NCI-H2227 (cell line): ENCODE measurements at regions not wholly inside any gene's neighbourhood (a gene's known extent, or its start where the extent isn't known, plus 50 kb on each side); places are given as distances from the start of the nearest gene placed in this dataset.
A peak's percentile ranks its signal among the peaks of the same experiment; 100 is the strongest.
"Not testable (repeated sequence)": the region's sequence is repeated elsewhere in the genome, so short reads cannot be mapped to it uniquely, and the experiment has no call there.

Experiments used
- DNase-seq: peaks from one replicate; lab custom pipeline; 2025; ENCODE audit not compliant: unreplicated experiment; lab: John Stamatoyannopoulos, UW

DNA sequence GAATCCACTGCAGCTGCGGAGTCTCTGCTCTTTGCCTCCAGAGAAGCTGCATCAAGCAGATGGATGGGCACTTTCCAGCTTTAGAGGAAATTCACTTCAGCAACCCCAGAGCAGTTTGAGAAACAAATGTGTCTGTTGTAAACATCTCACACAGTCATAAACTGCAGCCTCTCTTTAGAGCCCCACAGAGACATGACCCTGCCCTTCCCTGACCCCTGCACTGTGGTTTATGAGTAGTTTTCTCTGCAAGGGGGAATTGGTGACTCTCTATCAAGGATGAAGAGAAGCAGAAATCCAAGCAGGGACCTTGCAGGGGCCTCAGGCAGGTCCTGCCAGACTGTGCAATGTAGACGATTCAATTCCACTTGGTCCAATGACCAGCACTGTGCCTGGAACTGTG lies 160.2 kb downstream of the SH2D4B start:
- no peak for DNase-seq

DNA sequence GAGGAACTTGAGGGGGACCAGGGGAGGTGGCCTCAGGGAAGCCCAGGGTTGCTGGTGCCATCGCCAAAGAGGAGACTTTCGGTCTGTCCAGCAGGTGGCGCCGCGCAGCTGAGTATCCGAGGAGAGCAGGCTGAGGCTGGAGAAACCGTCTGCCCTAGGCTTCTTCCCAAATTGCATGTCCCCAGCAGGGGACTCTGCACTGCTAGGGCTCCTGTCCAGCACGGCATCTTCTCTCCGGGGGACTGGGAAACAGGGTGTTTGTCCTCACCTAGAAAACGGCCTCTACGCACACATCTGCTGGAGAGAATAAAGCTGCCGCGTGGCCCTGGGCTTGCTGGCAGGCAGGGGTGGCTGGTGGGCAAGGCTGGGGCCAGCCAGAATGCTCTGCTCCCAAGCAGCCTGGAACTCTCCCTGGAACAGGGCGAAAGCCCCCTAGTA lies 161.9 kb downstream of the SH2D4B start:
- peak; percentile 79 for DNase-seq

DNA sequence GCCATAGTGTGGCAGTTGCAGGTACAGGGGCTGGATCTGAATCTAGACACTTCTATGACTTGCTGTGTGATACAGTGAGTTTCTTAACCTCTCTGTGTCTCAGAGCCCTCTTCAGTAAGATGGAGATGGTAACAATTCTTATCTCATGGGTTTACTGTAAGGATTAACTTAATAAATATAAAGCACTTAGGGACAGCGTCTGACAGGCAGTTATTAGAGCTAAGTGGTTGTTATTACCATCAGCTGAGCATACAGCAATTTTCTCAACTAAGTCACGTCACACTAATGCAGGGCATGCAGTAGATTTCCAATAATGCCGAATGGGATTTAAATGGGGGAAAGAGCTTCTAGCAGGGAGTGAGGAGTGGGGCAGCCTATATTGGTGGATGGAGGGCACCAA lies 162.6 kb downstream of the SH2D4B start:
- peak; percentile 69 for DNase-seq

DNA sequence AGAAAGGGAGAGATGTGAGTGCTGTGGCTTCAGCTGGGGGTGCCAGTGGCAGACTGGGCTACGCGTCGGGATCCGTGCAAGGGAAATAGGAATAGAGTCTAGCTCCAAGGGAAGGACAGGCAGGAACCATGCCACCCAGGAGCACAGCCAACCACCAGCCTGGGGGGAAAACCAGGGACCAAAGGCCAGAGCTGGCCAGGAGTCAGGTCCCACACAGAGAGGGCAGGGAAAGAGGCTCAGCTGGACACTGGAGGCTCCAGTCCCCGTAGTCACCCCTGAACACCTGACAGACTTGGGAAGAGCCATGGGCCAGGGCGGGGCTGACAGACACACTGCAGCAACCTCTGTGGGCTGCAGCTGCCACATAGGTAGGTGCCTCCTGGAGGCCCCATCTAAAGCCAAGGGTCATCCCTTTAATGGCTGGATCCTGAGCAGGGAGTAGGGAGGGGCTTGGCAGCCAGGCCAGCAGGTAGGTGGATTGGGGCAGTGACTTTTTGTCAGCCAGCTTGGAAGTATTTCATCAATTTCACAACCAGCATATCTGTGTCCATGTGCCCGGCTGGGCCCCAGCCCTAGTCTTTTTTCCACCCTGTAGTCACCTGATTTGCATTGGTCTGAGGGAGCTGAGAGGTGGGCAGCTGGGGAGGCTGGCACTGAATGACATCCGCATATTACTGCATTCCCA lies 163.2 kb downstream of the SH2D4B start:
- DNase-seq = peak; percentile 22

DNA sequence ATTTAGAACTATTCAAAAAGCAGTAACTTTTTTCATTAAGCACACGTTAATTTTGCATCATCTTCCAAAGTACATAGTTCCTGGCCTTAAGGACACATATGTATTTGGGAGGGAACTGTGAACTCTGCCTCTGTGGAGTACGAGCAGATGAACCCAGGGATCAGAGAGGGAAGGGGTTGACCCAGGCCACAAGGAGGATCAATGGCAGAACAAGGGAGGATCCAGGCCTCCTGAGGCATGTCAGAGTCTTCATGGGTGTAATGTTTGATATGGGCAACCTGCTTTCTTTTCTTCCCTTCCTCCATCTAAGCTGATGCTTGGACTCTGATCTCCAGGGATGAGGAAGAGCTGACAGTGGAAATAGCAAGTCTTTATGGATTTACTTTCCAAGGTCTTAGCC lies 164.0 kb downstream of the SH2D4B start:
- no peak for DNase-seq

DNA sequence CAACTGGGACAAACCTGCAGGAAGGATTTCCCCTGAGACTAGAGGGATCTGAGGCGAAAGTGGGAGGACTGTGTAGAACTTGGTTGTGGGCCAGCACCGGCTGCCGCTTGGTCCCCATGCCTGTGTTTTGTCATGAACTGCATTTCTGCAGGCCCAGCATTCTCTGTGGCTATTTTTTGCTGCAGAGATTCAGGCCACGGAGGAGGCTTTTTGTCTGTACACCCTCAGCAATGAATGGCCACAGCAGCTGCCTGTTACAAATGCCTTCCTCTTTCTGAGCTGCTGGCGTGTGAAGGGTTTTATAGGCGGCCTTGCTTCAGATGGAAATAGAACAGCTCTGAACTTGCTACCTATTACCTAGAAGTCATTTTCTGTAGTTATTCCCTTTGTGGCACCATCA lies 164.4 kb downstream of the SH2D4B start:
- DNase-seq = no peak

DNA sequence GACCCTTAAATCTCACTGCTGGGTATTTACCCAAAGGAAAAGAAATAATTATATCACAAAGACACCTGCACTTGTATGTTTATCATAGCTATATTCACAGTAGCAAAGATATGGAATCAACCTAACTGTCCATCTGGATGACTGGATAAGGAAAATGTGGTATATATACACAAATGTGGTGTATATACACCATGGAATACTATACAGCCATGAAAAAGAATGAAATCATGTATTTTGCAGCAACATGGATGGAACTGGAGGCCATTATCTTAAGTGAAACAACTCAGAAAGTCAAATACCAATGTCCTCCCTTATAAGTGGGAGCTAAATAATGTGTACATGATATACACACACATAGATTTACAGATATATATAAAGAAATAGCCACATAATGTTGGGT lies 168.2 kb downstream of the SH2D4B start:
- no peak for DNase-seq

DNA sequence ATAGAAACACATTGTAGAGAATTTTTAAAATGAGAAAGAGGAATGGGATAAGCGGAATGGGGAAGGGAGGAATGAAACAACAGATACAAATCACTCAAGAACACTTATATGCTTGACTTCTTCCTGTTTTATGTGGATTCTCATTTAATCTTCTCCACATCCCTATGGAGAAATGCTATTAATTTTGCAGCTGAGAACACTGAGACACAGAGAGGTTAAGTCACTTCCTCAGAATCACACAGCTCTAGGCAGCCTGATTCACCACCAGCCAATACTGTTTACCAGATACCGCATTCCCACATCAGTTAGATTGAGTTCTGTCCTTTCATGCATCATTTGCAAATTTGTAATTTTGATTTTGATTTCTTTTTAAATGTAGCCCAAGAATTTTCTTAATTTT lies 170.5 kb downstream of the SH2D4B start:
- DNase-seq = no peak

DNA sequence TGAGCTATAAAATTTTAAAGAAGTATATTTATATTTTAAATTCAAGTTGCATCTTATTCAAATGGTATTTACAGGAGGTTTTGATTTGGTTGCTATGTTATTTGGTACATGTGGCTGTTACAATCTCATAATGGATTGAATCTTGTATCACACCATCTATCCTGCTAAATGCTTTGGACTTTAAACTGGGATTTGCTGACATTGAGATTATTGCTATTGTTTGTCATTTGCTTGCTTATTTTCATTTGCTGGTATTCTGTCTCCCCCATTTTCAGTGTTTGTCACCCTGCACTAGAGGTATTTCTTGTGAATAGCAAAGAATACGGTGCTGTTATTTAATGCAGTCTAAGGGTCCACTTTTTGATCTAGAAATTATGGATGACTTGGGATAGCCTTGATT lies 171.1 kb downstream of the SH2D4B start:
- no peak for DNase-seq

DNA sequence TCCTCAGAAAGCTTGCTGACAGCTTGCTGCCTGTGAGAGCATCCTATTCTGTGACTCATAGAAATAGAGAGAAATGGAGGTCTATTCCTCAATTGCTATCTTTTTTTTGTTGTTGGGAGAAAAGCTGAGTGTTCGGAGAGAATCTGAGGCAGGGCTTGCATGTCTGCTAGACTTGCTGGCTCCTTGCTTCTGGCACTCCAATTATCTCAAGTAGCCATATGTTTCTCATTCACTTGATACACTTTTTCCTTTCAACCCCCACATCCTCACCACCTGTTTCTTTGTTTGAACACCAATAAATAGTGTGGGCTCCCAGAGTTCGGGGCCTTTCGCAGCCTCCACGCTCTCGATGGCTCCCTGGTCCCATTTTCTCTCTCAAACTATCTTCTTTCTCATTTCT lies 172.2 kb downstream of the SH2D4B start:
- peak; percentile 45 for DNase-seq

DNA sequence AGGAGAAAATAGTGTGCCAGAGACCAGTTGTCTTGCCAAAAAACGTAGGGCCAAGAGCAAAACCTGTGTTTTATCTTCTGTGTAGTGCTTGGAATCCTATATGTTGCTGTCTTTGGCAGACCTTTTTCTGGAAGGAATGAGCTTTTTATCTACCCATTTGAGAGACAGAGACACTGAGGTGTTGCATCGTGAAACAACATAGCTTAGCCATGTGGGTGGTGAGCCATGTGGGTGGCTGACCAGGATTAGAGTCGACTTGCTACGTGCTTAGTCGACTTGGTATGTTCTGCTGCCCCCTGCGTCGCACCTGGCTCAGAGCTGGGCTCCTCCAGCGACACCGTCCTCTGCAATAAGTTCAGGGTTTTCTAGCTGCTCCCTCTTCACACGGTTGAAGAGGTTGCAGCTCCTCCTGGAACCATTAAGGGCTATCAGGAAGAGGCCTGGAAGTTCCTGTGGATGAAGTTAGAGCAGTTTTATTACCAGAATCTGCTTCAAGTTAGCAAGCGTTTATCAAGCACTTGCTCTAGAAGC lies 175.8 kb downstream of the SH2D4B start:
- DNase-seq = no peak

DNA sequence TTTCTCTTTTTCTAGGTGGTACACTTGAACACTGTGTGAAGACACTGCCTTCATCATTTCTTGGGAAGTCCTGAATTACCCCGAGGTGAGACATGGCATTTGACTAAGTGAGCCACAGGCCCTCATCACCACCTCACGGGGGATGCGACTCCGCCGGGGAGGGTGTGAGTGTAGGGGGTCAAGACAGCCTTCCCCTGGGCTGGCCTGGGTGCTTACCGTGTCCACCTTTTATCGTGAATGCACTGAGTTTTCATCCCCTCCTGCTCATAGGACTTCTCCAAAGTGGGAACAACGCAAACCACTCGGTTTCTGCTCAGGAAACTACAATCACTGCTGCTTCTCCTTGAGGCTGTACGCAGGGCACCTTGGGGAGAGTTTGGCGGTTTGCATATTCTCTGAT lies 176.9 kb downstream of the SH2D4B start:
- DNase-seq = no peak

DNA sequence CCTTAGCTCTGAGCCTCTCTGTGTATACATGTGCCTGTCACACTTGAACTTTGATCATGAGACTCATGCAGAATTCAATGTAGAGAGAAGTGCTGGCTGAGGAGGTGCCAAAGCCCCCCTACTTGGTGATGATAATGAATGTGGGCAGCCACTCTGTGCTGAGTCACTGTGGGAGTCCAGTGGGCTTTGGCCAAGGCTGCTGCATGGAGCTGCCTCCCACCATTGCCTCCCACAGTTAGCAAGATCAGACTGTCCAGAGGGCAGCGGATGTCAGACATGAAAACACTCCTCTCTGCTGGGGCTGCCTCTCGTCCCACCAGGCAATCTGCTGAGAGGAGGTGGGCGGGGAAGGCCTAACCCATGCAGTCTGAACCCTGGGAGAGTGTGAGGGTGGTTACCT lies 180.3 kb downstream of the SH2D4B start:
- peak; percentile 34 for DNase-seq

DNA sequence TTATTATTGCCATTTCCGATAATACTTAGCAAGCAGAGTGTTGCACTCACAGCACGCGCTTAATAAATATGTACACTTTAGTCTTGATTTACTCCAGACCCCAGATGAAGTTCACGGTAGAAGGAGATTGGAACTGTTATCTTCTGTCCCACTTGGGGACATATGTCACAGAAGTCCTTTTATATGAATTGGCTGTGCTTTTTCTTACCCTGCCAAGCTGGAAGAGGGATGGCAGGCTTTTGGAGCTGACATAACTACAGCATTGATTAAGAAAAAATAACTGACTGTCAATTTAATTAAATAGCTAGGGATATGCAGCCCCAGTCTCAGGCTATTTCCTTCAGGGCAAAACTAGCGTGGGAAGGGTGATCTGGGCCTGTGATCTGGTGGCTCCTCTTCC lies 182.2 kb downstream of the SH2D4B start:
- DNase-seq = no peak

DNA sequence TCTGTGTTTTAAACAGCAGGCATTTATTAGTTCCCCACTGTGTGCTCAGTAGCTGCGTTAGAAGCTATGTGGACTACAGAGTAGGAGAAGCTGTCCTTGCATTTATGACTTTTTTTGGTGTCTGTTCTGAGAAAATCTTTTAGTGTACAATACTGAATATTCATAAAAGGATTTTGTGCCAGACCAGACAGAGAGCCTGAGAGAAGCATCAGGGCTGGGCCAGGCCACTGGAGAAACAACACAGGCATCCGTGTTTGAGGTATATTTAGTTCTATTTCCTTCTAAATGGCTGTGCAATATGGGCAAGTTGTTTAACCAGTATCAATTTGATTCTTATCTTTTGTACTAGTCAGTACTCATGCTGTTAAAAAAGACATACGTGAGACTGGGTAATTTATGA lies 182.8 kb downstream of the SH2D4B start:
- no peak for DNase-seq

DNA sequence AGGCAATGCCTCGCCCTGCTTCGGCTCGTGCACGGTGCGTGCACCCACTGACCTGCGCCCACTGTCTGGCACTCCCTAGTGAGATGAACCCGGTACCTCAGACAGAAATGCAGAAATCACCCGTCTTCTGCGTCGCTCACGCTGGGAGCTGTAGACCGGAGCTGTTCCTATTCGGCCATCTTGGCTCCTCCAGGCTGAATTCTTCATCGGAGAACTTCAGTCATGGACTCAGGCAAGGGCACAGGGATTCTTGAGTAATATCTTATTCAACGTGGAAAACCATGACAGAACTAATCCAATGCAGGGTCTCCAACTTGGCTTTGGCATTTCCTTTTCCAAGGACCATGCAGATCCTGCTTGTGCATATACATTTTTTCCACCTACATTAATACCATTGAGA lies 190.7 kb downstream of the SH2D4B start:
- DNase-seq = not testable (repeated sequence)

DNA sequence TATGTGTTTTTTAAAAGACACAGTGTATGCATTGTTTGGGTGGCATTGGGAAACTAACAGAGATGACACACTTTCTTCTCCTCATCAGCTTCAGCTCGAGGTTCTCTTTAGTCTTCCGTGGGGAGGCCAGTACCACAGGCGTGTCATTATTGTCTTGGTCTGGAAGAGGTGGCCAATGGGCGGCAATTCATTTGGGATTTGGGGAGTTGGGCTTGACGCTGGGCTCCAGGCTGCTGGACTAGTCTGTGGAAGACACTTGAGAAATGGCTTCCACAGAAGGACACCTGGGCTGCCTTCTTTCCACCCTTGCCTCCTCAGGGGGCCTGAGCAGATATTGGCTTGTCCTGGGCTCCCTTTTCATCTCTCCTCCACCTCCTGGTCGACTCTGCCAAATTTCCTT lies 192.2 kb downstream of the SH2D4B start:
- DNase-seq = no peak

DNA sequence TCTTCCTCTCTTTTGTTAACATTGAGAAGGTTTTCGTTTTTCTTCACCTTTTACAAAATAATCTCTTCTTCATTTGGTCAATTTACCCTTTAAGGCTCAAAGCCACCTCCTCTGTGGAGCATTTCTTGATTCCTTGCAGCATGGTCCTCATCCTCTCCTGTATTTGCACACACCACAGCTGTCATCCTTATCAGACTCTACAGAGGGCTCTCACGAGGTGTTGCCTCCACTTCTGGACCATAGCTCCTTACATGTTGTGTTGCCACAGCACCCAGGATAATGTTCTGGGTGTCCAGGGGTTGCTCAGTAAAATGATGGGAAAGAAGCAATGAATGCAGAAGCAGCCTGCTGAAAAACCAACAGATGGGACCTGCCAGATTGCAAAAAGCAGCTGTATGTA lies 192.8 kb downstream of the SH2D4B start:
- DNase-seq = no peak

DNA sequence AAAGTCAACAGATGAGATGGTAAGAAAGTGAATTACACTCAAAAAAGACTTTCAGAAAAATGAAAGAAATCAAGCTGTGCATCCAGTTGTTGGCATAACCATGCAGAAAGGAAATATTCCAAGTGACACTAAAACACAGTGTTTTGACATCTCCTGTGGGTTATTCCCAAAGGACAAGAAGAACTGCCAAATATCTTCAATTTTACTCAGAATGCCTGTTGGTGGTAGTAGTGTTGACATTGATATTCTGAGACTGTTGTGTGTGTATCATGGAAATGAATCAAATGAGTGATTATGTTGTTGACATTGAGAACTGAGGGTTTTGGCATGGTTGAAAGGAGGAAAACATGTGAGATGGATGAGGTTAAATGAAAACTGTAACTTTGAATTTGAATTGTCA lies 196.9 kb downstream of the SH2D4B start:
- DNase-seq = no peak

DNA sequence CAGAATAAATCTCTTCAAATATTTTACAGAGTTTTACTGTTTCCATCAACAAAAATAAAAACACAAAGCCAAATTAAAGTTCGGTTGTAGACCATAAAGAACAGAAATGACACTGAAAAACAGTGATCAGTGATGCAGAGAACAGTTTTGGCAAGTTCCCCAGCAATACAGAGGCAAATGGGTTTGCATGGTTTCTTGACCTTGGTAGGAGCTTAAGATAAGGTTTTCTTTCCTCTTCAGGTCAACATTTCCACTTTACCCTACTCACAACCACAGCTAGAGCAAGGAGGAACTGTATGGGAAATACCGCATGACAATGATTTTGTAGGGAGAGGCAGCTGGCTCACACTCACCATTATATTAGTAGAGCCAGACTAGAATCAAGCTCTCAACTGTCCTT lies 199.5 kb downstream of the SH2D4B start:
- no peak for DNase-seq

DNA sequence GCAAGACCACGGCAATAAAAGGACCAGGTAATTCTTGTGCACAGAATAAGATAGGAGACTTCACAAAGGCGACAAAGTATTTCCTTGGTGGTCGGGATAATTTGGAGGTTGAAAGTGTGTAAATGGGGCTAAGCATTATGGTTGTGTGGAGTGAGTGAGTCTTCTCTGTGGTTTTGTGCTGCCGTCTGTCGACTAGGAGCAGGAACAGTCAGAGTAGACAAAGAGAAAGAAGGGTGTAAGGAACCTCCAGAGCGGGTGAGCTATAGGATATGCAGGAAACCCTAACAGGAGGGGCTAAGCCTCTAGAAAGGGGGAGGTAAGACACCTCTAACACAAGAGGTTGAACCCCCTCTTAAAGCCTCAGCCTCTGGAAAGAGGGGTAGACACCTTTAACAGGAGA lies 201.6 kb downstream of the SH2D4B start:
- no peak for DNase-seq

DNA sequence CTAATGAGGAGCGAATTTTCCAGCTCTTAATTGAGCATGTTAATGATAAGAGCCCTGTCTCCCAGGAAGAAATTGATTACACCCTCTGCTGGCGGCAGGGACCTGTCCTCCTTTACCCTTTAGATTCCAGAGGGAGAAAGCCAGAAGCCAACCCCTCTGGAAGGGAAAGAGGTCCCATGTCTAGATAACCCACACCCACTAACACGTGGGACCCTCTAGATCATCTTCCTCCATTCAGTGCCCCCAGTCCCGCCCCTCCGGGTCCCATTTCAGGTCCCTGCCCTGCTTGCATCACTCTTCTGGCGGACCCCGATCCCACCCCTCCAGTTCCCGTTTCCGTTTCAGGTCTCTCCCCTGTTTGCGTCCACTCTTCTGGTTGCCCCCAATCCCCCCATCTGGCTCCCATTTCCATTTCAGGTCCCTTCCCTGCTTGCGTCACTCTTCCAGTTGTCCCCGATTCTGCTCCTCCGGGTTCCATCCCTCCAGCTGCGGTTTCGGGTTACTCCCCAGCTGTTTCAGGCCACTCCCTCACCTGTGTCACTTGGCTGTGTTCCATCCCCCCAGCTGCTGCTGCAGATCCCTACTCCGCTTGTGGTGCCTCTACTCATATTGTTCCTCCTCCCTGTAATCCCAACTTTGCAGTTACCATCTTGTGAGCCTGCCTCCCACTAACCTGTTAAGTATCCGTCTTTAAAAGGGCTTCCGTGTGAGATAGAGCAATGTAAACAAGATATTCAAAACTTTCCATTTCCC lies 202.4 kb downstream of the SH2D4B start:
- DNase-seq = no peak

DNA sequence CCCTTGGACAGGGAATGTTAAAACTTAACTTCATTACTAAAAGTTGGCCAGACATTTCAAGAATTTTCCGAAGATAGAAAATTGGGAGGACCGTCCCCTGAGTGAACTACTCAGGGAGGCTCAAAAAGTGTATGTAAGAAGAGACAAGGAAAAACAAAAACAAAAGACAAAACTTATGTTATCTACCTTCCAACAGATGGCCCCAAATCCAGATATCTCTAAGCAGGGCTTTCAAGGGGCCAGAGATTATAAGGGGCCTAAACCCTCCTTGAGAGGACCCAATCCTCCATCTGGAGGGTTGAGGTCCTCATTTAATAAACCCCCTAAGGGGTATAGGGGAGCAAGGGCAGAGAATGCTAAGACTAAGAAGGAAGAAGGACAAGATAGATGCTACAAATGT lies 203.6 kb downstream of the SH2D4B start:
- DNase-seq = no peak
